B cell (primary cell): ENCODE measurements at regions not wholly inside any gene's neighbourhood (a gene's known extent, or its start where the extent isn't known, plus 50 kb on each side); places are given as distances from the start of the nearest gene placed in this dataset.

Experiments
- EZH2 ChIP-seq: IDR thresholded peaks from 2 replicates; pipeline ENCODE4 v1.6.1; 2012; ENCODE audit warnings: borderline replicate concordance, low read depth, mild to moderate bottlenecking, moderate library complexity, low read length; ENCODE audit not compliant: insufficient read depth, poor library complexity, severe bottlenecking
- TF ChIP-seq, protein P1 (sequence below): fragments of 200-600 bp; IDR thresholded peaks from one replicate; pipeline ENCODE4 v1.8.0; 2022; ENCODE audit warnings: antibody characterized with exemption, mild to moderate bottlenecking

DNA sequence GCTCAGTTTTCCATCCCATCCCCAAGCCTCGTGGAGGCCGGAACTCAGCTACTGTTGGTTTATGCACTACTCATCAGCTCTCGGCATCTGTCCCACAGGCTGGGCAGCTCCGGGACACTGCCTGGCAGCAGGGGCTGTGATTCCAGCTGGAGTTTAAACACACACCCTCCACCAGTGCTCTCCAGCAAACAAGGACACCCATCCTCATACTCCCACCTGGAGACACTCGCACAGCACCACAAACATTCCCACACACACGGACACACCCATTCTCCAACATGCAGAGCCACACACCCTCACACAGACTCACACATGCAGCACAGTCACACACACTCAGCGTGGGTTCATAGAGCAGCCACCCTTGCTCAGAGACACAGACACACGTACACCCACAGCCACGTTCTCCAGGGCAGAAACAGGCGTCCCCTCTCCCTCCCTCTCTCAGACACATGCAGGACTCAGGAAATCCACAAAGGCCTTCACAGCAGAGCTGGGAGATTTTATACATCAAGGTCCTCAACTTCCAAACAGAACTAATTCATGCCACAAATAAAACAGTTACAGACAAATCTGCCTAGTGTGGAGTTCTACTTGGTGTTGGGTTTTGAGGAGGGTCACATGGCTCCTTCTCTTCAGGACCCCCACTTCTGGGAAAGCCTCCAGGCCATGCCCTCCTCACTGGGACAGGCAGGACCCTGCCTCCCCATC lies 785.4 kb downstream of the UQCRFS1 start:
- TF ChIP-seq, protein P1, sequence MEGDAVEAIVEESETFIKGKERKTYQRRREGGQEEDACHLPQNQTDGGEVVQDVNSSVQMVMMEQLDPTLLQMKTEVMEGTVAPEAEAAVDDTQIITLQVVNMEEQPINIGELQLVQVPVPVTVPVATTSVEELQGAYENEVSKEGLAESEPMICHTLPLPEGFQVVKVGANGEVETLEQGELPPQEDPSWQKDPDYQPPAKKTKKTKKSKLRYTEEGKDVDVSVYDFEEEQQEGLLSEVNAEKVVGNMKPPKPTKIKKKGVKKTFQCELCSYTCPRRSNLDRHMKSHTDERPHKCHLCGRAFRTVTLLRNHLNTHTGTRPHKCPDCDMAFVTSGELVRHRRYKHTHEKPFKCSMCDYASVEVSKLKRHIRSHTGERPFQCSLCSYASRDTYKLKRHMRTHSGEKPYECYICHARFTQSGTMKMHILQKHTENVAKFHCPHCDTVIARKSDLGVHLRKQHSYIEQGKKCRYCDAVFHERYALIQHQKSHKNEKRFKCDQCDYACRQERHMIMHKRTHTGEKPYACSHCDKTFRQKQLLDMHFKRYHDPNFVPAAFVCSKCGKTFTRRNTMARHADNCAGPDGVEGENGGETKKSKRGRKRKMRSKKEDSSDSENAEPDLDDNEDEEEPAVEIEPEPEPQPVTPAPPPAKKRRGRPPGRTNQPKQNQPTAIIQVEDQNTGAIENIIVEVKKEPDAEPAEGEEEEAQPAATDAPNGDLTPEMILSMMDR: no peak
- no peak for TF ChIP-seq EZH2
